Vagina (tissue), 2 donors: ENCODE measurements at regions not wholly inside any gene's neighbourhood (a gene's known extent, or its start where the extent isn't known, plus 50 kb on each side); places are given as distances from the start of the nearest gene placed in this dataset.

Source experiments
- DNase-seq, 2 donors: peaks; one replicate each; pipeline ENCODE4 v3.0.0-alpha.2; 2017; ENCODE audit errors: extremely low spot score in 2 of 2
- H3K27ac ChIP-seq: fragments of 200-600 bp; sonication (generic); one replicate; pipeline ENCODE4 v1.5.1; 2019
- H3K27me3 ChIP-seq: fragments of 200-600 bp; sonication (generic); one replicate; pipeline ENCODE4 v1.5.1; 2019
- H3K36me3 ChIP-seq, 2 donors: fragments of 200-600 bp; sonication (generic); one replicate each; pipeline ENCODE4 v1.5.1; 2017 to 2019
- H3K4me1 ChIP-seq: fragments of 200-600 bp; sonication (generic); one replicate; pipeline ENCODE4 v1.5.1; 2019
- H3K4me3 ChIP-seq, 2 donors: fragments of 200-600 bp; sonication (generic); 1 replicate in 1 of 2; 2 replicates in 1 of 2; pipeline ENCODE4 v1.5.1; 2016 to 2019
- H3K9me3 ChIP-seq: fragments of 200-600 bp; sonication (generic); one replicate; pipeline ENCODE4 v1.5.1; 2019
- POLR2A ChIP-seq, 2 donors: fragments of 450-650 bp; IDR thresholded peaks; one replicate each; pipeline ENCODE4 v1.6.1; 2017; ENCODE audit warnings: antibody characterized with exemption in 2 of 2, mild to moderate bottlenecking in 2 of 2, moderate library complexity in 2 of 2
- POLR2AphosphoS5 ChIP-seq, 2 donors: sonication (generic); formaldehyde crosslinking; IDR thresholded peaks; one replicate each; pipeline ENCODE4 v1.9.0; 2017; ENCODE audit warnings: antibody characterized with exemption in 2 of 2, mild to moderate bottlenecking in 2 of 2, low read depth in 1 of 2; ENCODE audit not compliant: insufficient read depth in 1 of 2
- intact Hi-C: fragments of 100-400 bp; cut with DNase I; formaldehyde crosslinking; loops from one replicate; pipeline ENCODE4 v1.15.1; 2023
- TF ChIP-seq, protein P1 (sequence below), 3 experiments: fragments of 450-650 bp in 2 of 3; fragments of 200-600 bp in 1 of 3; sonication (generic) in 1 of 3; IDR thresholded peaks; one replicate each; pipeline ENCODE4 v1.5.1; 2017 to 2019; ENCODE audit warnings: antibody characterized with exemption in 3 of 3, mild to moderate bottlenecking in 2 of 3, moderate library complexity in 2 of 3

GRCh38 chr5:142515036-142515435, 170.9 kb downstream of the FGF1 start:
- intact Hi-C loops, result no loop called here
- Histone ChIP-seq H3K4me3 (no peak overlapping the region), H3K9me3 (no peaks in the 10 kb centered on the region), H3K27ac (no peak overlapping the region), H3K4me1 (peaks cover 17% of the 10 kb centered on the region), H3K27me3 (no peaks in the 10 kb centered on the region), H3K36me3 (no peaks in the 10 kb centered on the region)
- TF ChIP-seq, protein P1, sequence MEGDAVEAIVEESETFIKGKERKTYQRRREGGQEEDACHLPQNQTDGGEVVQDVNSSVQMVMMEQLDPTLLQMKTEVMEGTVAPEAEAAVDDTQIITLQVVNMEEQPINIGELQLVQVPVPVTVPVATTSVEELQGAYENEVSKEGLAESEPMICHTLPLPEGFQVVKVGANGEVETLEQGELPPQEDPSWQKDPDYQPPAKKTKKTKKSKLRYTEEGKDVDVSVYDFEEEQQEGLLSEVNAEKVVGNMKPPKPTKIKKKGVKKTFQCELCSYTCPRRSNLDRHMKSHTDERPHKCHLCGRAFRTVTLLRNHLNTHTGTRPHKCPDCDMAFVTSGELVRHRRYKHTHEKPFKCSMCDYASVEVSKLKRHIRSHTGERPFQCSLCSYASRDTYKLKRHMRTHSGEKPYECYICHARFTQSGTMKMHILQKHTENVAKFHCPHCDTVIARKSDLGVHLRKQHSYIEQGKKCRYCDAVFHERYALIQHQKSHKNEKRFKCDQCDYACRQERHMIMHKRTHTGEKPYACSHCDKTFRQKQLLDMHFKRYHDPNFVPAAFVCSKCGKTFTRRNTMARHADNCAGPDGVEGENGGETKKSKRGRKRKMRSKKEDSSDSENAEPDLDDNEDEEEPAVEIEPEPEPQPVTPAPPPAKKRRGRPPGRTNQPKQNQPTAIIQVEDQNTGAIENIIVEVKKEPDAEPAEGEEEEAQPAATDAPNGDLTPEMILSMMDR (IDR thresholded peaks at IDR 0.05), result no peak
- no peak for TF ChIP-seq POLR2AphosphoS5 (IDR thresholded peaks at IDR 0.05; ENCODE audit: insufficient read depth in 1 of 2, low read depth in 1 of 2)
- TF ChIP-seq POLR2A (IDR thresholded peaks at IDR 0.05), result no peak
- no peak for DNase-seq

- H3K27ac ChIP-seq, result no peak overlapping the region
- DNase-seq, result no peak
- H3K36me3 ChIP-seq, result no peaks in the 10 kb centered on the region
- no peaks in the 10 kb centered on the region for H3K9me3 ChIP-seq
- intact Hi-C loops, result no loop called here
- no peak overlapping the region for H3K4me3 ChIP-seq
- peaks cover 17% of the 10 kb centered on the region for H3K4me1 ChIP-seq
- no peaks in the 10 kb centered on the region for H3K27me3 ChIP-seq
- TF ChIP-seq POLR2AphosphoS5 (IDR thresholded peaks at IDR 0.05; ENCODE audit: insufficient read depth in 1 of 2, low read depth in 1 of 2) (no peak), POLR2A (IDR thresholded peaks at IDR 0.05) (no peak)
- TF ChIP-seq, protein P1 (IDR thresholded peaks at IDR 0.05), result no peak
Measured at GRCh38 chr5:142514196-142514595, 171.7 kb downstream of the FGF1 start.

- Histone ChIP-seq H3K4me1 (peaks cover 17% of the 10 kb centered on the region), H3K27me3 (no peaks in the 10 kb centered on the region), H3K9me3 (no peaks in the 10 kb centered on the region), H3K36me3 (no peaks in the 10 kb centered on the region), H3K4me3 (no peak overlapping the region), H3K27ac (no peak overlapping the region)
- no peak for DNase-seq
- TF ChIP-seq POLR2AphosphoS5 (IDR thresholded peaks at IDR 0.05; ENCODE audit: insufficient read depth in 1 of 2, low read depth in 1 of 2), result no peak
- TF ChIP-seq POLR2A (IDR thresholded peaks at IDR 0.05), result no peak
- TF ChIP-seq, protein P1 (IDR thresholded peaks at IDR 0.05), result no peak
- intact Hi-C loops, result no loop called here
Measured at GRCh38 chr5:142512043-142513042, 173.5 kb downstream of the FGF1 start.

DNA sequence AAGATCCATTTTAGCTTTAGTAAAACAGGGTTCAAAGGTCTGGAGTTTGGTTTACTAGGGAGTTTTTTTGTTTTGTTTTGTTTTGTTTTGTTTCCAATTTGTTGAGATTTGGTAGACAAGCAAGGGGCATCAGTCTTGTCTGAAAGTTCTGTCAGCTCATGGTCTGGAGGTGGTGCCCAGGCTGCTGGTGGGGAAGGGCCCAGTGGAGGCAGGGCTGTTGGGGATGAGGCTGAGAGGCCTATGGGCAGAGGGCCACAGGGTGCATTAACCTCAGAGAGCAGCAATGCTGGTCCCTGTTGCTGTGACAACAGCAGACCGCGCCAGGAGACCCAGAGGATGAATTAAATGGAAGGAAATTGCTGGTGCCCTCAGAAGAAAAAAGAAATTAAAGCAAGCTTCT, 174.5 kb downstream of the FGF1 start:
- Histone ChIP-seq H3K27ac (no peak overlapping the region), H3K4me3 (no peak overlapping the region), H3K4me1 (peaks cover 17% of the 10 kb centered on the region), H3K36me3 (no peaks in the 10 kb centered on the region), H3K9me3 (no peaks in the 10 kb centered on the region), H3K27me3 (no peaks in the 10 kb centered on the region)
- intact Hi-C loops, result no loop called here
- TF ChIP-seq, protein P1 (IDR thresholded peaks at IDR 0.05), result no peak
- no peak for TF ChIP-seq POLR2AphosphoS5 (IDR thresholded peaks at IDR 0.05; ENCODE audit: insufficient read depth in 1 of 2, low read depth in 1 of 2)
- TF ChIP-seq POLR2A (IDR thresholded peaks at IDR 0.05), result no peak
- no peak for DNase-seq

- Histone ChIP-seq H3K36me3 (no peaks in the 10 kb centered on the region), H3K4me1 (peaks cover 17% of the 10 kb centered on the region), H3K4me3 (no peak overlapping the region), H3K9me3 (no peaks in the 10 kb centered on the region), H3K27me3 (no peaks in the 10 kb centered on the region), H3K27ac (no peak overlapping the region)
- no peak for TF ChIP-seq POLR2A (IDR thresholded peaks at IDR 0.05)
- TF ChIP-seq, protein P1 (IDR thresholded peaks at IDR 0.05), result no peak
- no peak for TF ChIP-seq POLR2AphosphoS5 (IDR thresholded peaks at IDR 0.05; ENCODE audit: insufficient read depth in 1 of 2, low read depth in 1 of 2)
- DNase-seq, result no peak
- intact Hi-C loops, result no loop called here
Measured at GRCh38 chr5:142509026-142509425, 176.9 kb downstream of the FGF1 start.
